Astrocyte of the spinal cord (primary cell): ENCODE measurements at regions not wholly inside any gene's neighbourhood (a gene's known extent, or its start where the extent isn't known, plus 50 kb on each side); places are given as distances from the start of the nearest gene placed in this dataset.

Experiments
- DNase-seq: peaks from one replicate; pipeline ENCODE4 v3.0.0; 2011; ENCODE audit warnings: low read depth, low spot score
- H3K4me3 ChIP-seq: 2 replicates; pipeline ENCODE4 v1.5.1; 2011; ENCODE audit warnings: low read depth, mild to moderate bottlenecking, low read length, moderate library complexity
- in situ Hi-C: cut with HindIII; loops from 2 replicates; pipeline ENCODE4 v1.10.0; 2017; ENCODE audit warnings: low sequenced_read_pairs
- TF ChIP-seq, protein P1 (sequence below): IDR thresholded peaks from 2 replicates; pipeline ENCODE4 v1.5.1; 2012; ENCODE audit warnings: low read depth, mild to moderate bottlenecking, low read length, inconsistent platforms

GRCh38 chrX:116272861-116273260, 102.3 kb downstream of the AGTR2 start:
- no peak for DNase-seq
- H3K4me3 ChIP-seq = no peak overlapping the region
- TF ChIP-seq, protein P1, sequence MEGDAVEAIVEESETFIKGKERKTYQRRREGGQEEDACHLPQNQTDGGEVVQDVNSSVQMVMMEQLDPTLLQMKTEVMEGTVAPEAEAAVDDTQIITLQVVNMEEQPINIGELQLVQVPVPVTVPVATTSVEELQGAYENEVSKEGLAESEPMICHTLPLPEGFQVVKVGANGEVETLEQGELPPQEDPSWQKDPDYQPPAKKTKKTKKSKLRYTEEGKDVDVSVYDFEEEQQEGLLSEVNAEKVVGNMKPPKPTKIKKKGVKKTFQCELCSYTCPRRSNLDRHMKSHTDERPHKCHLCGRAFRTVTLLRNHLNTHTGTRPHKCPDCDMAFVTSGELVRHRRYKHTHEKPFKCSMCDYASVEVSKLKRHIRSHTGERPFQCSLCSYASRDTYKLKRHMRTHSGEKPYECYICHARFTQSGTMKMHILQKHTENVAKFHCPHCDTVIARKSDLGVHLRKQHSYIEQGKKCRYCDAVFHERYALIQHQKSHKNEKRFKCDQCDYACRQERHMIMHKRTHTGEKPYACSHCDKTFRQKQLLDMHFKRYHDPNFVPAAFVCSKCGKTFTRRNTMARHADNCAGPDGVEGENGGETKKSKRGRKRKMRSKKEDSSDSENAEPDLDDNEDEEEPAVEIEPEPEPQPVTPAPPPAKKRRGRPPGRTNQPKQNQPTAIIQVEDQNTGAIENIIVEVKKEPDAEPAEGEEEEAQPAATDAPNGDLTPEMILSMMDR = no peak
- in situ Hi-C loops = no loop called here

DNA sequence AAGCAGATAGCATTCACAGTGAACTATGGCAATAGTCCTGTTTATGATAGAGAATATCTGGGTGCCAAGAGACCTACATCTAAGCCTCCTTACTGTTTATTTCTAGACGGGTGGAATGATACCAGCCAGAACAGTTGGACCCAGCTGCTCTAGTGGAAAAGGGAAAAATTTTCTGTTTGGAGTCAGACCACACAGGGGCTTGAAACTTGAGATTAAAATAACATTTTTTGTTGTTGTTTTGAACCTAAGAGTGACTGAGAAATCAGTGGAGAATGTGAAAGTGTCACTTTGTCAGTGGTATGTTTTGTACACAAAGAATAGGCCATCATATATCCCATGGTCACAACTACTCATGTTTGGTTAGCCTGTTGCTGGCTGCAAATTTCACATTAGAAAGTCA, 105.7 kb downstream of the AGTR2 start:
- in situ Hi-C loops = no loop called here
- peak; percentile 14 for DNase-seq
- TF ChIP-seq, protein P1 = no peak
- no peak overlapping the region for H3K4me3 ChIP-seq

GRCh38 chrX:116277351-116278225, 107.0 kb downstream of the AGTR2 start:
- TF ChIP-seq, protein P1 = no peak
- in situ Hi-C loops = no loop called here
- DNase-seq = no peak
- no peak overlapping the region for H3K4me3 ChIP-seq

DNA sequence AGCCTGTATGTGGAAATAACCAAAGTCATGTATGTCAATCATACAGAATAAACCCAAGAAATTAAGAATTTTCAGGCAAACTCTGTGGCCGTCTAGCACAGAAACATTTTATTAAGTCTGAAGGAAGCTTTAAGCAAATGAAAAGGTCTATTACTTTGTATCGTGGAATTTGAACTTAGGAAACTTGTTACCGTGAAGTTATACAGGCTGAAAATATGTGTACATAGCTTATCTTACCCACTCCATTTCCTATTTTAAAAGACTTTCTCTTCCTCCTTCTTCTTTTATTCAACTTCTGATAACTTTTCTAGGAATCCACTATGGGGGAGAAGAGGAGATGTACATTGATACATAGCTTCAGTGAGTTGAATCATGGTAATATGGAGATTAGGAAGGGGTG, 108.3 kb downstream of the AGTR2 start:
- no peak for DNase-seq
- TF ChIP-seq, protein P1 = no peak
- in situ Hi-C loops = no loop called here
- H3K4me3 ChIP-seq = no peak overlapping the region

DNA sequence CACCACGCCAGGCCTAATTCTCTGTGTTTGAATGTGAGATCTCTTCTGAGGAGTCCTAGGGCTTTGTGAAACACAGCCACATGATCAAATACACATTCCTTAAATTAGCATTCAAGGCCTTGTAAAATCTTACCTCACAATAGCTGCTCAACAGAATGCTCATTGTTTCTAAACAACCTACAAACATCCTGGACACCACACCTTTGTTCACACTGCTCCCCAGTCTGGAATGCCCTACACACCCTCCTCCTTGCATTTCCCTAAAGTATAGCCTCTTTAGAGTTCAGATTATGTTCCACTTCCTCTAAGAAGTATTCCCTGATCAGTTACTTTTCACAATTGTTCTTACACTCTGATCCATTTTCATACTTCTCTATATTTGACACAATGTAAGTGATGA, 110.6 kb downstream of the AGTR2 start:
- in situ Hi-C loops = no loop called here
- no peak overlapping the region for H3K4me3 ChIP-seq
- DNase-seq = no peak
- TF ChIP-seq, protein P1 = no peak

- no peak for DNase-seq
- TF ChIP-seq, protein P1 = no peak
- in situ Hi-C loops = no loop called here
- no peak overlapping the region for H3K4me3 ChIP-seq
These were observed 112.2 kb downstream of the AGTR2 start for GRCh38 chrX:116282751-116283150.
